GM12878 (cell line): ENCODE measurements at regions not wholly inside any gene's neighbourhood (a gene's known extent, or its start where the extent isn't known, plus 50 kb on each side); places are given as distances from the start of the nearest gene placed in this dataset.

Source experiments
- BCL11A ChIP-seq: IDR thresholded peaks from 2 replicates; pipeline ENCODE4 v1.6.1; 2011; ENCODE audit warnings: low read depth, low read length
- BMI1 ChIP-seq: fragments of 450-650 bp; IDR thresholded peaks from 2 replicates; pipeline ENCODE4 v1.6.1; 2016; ENCODE audit warnings: mild to moderate bottlenecking, moderate library complexity, borderline replicate concordance
- CHD2 ChIP-seq: IDR thresholded peaks from 2 replicates; pipeline ENCODE4 v1.6.1; 2011; ENCODE audit warnings: low read depth, low read length, improper control_type of control experiment, borderline replicate concordance
- EED ChIP-seq: sonication (generic); IDR thresholded peaks from 2 replicates; pipeline ENCODE4 v1.6.1; 2016; ENCODE audit warnings: antibody characterized with exemption, low read depth
- EP300 ChIP-seq, 2 experiments: fragments of 150-350 bp in 1 of 2; IDR thresholded peaks; 2 replicates each; pipeline ENCODE4 v1.6.1; 2011 to 2012; ENCODE audit warnings: low read depth in 2 of 2, low read length in 2 of 2, borderline replicate concordance in 1 of 2, improper control_type of control experiment in 1 of 2, inconsistent platforms in 1 of 2; ENCODE audit not compliant: control insufficient read depth in 1 of 2
- FOXM1 ChIP-seq: IDR thresholded peaks from 2 replicates; pipeline ENCODE4 v1.6.1; 2012; ENCODE audit warnings: low read depth, mild to moderate bottlenecking, inconsistent platforms, low read length, moderate library complexity
- GATAD2B ChIP-seq: fragments of 450-650 bp; conservative IDR thresholded peaks from 2 replicates; pipeline ENCODE4 v1.6.1; 2017; ENCODE audit warnings: low read depth, mild to moderate bottlenecking, moderate library complexity
- IKZF1 ChIP-seq: fragments of 450-650 bp; conservative IDR thresholded peaks from 2 replicates; pipeline ENCODE4 v1.6.1; 2017; ENCODE audit warnings: antibody characterized with exemption, mild to moderate bottlenecking
- IKZF2 ChIP-seq, 2 experiments: fragments of 450-650 bp; IDR thresholded peaks; 2 replicates each; pipeline ENCODE4 v1.6.1; 2017; ENCODE audit warnings: mild to moderate bottlenecking in 2 of 2, moderate library complexity in 2 of 2
- IRF4 ChIP-seq: IDR thresholded peaks from 2 replicates; pipeline ENCODE4 v1.6.1; 2011; ENCODE audit warnings: low read depth, low read length
- MXI1 ChIP-seq: fragments of 150-350 bp; IDR thresholded peaks from 2 replicates; pipeline ENCODE4 v1.6.1; 2011; ENCODE audit warnings: low read depth, mild to moderate bottlenecking, inconsistent platforms, low read length, improper control_type of control experiment
- MYB ChIP-seq: fragments of 150-350 bp; IDR thresholded peaks from 2 replicates; pipeline ENCODE4 v1.6.1; 2014; ENCODE audit warnings: mild to moderate bottlenecking, low read depth, low read length, borderline replicate concordance
- NFXL1 ChIP-seq: fragments of 450-650 bp; IDR thresholded peaks from 2 replicates; pipeline ENCODE4 v1.6.1; 2017; ENCODE audit warnings: antibody characterized with exemption, mild to moderate bottlenecking, borderline replicate concordance
- POU2F2 ChIP-seq: IDR thresholded peaks from 3 replicates; pipeline ENCODE4 v1.6.1; 2011; ENCODE audit warnings: low read depth, mild to moderate bottlenecking, low read length, borderline replicate concordance
- RBBP5 ChIP-seq: fragments of 200-600 bp; sonication (generic); conservative IDR thresholded peaks from 2 replicates; pipeline ENCODE4 v1.6.1; 2016
- RUNX3 ChIP-seq: IDR thresholded peaks from 2 replicates; pipeline ENCODE4 v1.6.1; 2012; ENCODE audit warnings: low read length, inconsistent platforms
- ZBED1 ChIP-seq: IDR thresholded peaks from 2 replicates; pipeline ENCODE4 v1.6.1; 2016; ENCODE audit warnings: borderline replicate concordance
- ZBTB33 ChIP-seq: fragments of 450-650 bp; IDR thresholded peaks from 2 replicates; pipeline ENCODE4 v1.6.1; 2017; ENCODE audit warnings: mild to moderate bottlenecking
- ZNF217 ChIP-seq: fragments of 450-650 bp; IDR thresholded peaks from 2 replicates; pipeline ENCODE4 v1.6.1; 2017; ENCODE audit warnings: antibody characterized with exemption, mild to moderate bottlenecking
- ZNF384 ChIP-seq: IDR thresholded peaks from 2 replicates; pipeline ENCODE4 v1.6.1; 2012; ENCODE audit warnings: low read depth, mild to moderate bottlenecking, low read length, improper control_type of control experiment, borderline replicate concordance
- TF ChIP-seq, protein P1 (sequence below): fragments of 450-650 bp; IDR thresholded peaks from 2 replicates; pipeline ENCODE4 v1.6.1; 2017; ENCODE audit warnings: mild to moderate bottlenecking, low read depth, inconsistent platforms; ENCODE audit not compliant: poor library complexity, severe bottlenecking
- TF ChIP-seq, protein P2 (sequence below): fragments of 150-350 bp; IDR thresholded peaks from 2 replicates; pipeline ENCODE4 v1.6.1; 2016; ENCODE audit warnings: low read depth, low read length

DNA sequence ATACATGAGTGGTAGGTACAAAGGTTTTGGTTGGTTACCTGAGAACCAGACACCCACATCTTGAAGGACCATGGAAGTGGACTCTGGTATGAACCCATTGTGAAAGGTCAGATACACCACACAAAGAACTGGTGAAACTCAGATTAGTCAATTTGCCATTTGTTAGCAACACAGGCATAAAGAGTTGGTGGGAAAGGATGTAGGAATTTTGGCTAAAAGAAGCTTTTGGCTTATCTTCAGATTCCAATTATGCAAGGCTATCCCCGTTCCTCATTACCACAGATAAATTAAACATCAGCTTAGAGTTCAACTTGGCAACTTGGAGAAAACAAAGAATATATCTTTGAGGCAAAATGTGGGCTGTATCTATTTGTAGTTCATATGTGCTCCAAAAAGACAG is 87.0 kb upstream of the IRF2BP2 start (continued):
- TF ChIP-seq, protein P1, sequence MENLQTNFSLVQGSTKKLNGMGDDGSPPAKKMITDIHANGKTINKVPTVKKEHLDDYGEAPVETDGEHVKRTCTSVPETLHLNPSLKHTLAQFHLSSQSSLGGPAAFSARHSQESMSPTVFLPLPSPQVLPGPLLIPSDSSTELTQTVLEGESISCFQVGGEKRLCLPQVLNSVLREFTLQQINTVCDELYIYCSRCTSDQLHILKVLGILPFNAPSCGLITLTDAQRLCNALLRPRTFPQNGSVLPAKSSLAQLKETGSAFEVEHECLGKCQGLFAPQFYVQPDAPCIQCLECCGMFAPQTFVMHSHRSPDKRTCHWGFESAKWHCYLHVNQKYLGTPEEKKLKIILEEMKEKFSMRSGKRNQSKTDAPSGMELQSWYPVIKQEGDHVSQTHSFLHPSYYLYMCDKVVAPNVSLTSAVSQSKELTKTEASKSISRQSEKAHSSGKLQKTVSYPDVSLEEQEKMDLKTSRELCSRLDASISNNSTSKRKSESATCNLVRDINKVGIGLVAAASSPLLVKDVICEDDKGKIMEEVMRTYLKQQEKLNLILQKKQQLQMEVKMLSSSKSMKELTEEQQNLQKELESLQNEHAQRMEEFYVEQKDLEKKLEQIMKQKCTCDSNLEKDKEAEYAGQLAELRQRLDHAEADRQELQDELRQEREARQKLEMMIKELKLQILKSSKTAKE = no peak
- no peak for TF ChIP-seq FOXM1
- no peak for TF ChIP-seq ZNF384
- TF ChIP-seq RBBP5 = no peak
- TF ChIP-seq ZBTB33 = no peak
- TF ChIP-seq CHD2 = no peak
- TF ChIP-seq EED = peak; percentile 27; the same call in 1 of the 2 replicates
- no peak for TF ChIP-seq MXI1
- peak; percentile 54; the same call in 1 of the 2 replicates for TF ChIP-seq IKZF1
- TF ChIP-seq NFXL1 = no peak
- TF ChIP-seq, protein P2, sequence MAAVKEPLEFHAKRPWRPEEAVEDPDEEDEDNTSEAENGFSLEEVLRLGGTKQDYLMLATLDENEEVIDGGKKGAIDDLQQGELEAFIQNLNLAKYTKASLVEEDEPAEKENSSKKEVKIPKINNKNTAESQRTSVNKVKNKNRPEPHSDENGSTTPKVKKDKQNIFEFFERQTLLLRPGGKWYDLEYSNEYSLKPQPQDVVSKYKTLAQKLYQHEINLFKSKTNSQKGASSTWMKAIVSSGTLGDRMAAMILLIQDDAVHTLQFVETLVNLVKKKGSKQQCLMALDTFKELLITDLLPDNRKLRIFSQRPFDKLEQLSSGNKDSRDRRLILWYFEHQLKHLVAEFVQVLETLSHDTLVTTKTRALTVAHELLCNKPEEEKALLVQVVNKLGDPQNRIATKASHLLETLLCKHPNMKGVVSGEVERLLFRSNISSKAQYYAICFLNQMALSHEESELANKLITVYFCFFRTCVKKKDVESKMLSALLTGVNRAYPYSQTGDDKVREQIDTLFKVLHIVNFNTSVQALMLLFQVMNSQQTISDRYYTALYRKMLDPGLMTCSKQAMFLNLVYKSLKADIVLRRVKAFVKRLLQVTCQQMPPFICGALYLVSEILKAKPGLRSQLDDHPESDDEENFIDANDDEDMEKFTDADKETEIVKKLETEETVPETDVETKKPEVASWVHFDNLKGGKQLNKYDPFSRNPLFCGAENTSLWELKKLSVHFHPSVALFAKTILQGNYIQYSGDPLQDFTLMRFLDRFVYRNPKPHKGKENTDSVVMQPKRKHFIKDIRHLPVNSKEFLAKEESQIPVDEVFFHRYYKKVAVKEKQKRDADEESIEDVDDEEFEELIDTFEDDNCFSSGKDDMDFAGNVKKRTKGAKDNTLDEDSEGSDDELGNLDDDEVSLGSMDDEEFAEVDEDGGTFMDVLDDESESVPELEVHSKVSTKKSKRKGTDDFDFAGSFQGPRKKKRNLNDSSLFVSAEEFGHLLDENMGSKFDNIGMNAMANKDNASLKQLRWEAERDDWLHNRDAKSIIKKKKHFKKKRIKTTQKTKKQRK = no peak
- TF ChIP-seq IRF4 = 0 out of 2 replicates have a peak, but pooled peaks have one; percentile 25
- TF ChIP-seq RUNX3 = peak; percentile 54; the same call in 1 of the 2 replicates
- no peak for TF ChIP-seq MYB
- TF ChIP-seq BMI1 = no peak
- 0 out of 2 replicates have a peak, but pooled peaks have one; percentile 19 for TF ChIP-seq GATAD2B
- TF ChIP-seq ZNF217 = no peak
- peak; percentile 42; the same call in 1 of the 2 replicates for TF ChIP-seq BCL11A
- peak in 1 of 2 experiments; percentile 55; a peak in 3 of 4 replicates for TF ChIP-seq IKZF2 (IDR thresholded peaks at IDR 0.05)
- no peak for TF ChIP-seq POU2F2
- no peak for TF ChIP-seq ZBED1
- no peak for TF ChIP-seq EP300 (IDR thresholded peaks at IDR 0.05; ENCODE audit: borderline replicate concordance in 1 of 2, control insufficient read depth in 1 of 2, low read depth in 2 of 2, low read length in 2 of 2)
